PC-3 (cell line): ENCODE measurements at regions not wholly inside any gene's neighbourhood (a gene's known extent, or its start where the extent isn't known, plus 50 kb on each side); places are given as distances from the start of the nearest gene placed in this dataset.

Experiments used
- ATAC-seq: fragments of 200-7000 bp; cut with Tn5 transposase; 2 replicates; pipeline ENCODE4 v1.9.1; 2020; ENCODE audit warnings: mild to moderate bottlenecking, moderate library complexity
- BruUV-seq: library from RNA; stranded (reverse); fragments of 400-500 nt; replicated peaks from 2 replicates; lab custom pipeline; 2021; lab: Mats Ljungman, UMichigan
- CTCF ChIA-PET: fragments of 300-600 bp; sonication (Branson Sonifier 250); formaldehyde crosslinking; loops from one replicate; lab custom pipeline; 2022; ENCODE audit warnings: antibody characterized with exemption; lab: Charles Lee
- POLR2A ChIA-PET: fragments of 300-600 bp; sonication (Branson Sonifier 250); formaldehyde crosslinking; loops from one replicate; lab custom pipeline; 2022; ENCODE audit warnings: antibody characterized with exemption; ENCODE audit not compliant: unreplicated experiment; lab: Charles Lee
- DNase-seq: peaks from one replicate; pipeline ENCODE4 v3.0.0-alpha.2; 2015
- H2AFZ ChIP-seq: fragments of 300-600 bp; sonication (generic); 2 replicates; pipeline ENCODE4 v1.6.0; 2016; ENCODE audit warnings: antibody characterized with exemption, low read length
- H3F3A ChIP-seq: fragments of 300-600 bp; sonication (generic); one replicate; pipeline ENCODE4 v1.6.0; 2017; ENCODE audit warnings: antibody characterized with exemption, low read length, control low read depth, mild to moderate bottlenecking; ENCODE audit not compliant: unreplicated experiment
- H3K27ac ChIP-seq: fragments of 300-600 bp; sonication (generic); 2 replicates; pipeline ENCODE4 v1.5.1; 2016; ENCODE audit warnings: mild to moderate bottlenecking, low read length
- H3K27me3 ChIP-seq: fragments of 300-600 bp; sonication (generic); 2 replicates; pipeline ENCODE4 v1.6.1; 2016; ENCODE audit warnings: low read length, mixed read lengths
- H3K36me3 ChIP-seq: fragments of 300-600 bp; sonication (generic); 2 replicates; pipeline ENCODE4 v1.6.1; 2016; ENCODE audit warnings: low read depth, mixed run types, low read length, mixed read lengths
- H3K4me1 ChIP-seq: fragments of 300-600 bp; sonication (generic); 2 replicates; pipeline ENCODE4 v1.5.1; 2016; ENCODE audit warnings: low read length; ENCODE audit not compliant: insufficient read depth
- H3K4me2 ChIP-seq: fragments of 300-600 bp; sonication (generic); 2 replicates; pipeline ENCODE4 v1.6.0; 2016; ENCODE audit warnings: low read length
- H3K4me3 ChIP-seq: fragments of 300-600 bp; sonication (generic); 2 replicates; pipeline ENCODE4 v1.5.1; 2016; ENCODE audit warnings: mild to moderate bottlenecking, low read length, mixed read lengths
- H3K79me2 ChIP-seq: fragments of 300-600 bp; sonication (generic); 2 replicates; pipeline ENCODE4 v1.6.1; 2017; ENCODE audit warnings: low read length, mixed read lengths
- H3K9ac ChIP-seq: fragments of 300-600 bp; sonication (generic); 2 replicates; pipeline ENCODE4 v1.6.0; 2016; ENCODE audit warnings: mild to moderate bottlenecking, low read length
- H3K9me2 ChIP-seq: fragments of 300-600 bp; sonication (generic); replicated peaks from 2 replicates; pipeline ENCODE4 v1.6.1; 2016; ENCODE audit warnings: mixed run types, low read length, mixed read lengths
- H3K9me3 ChIP-seq: fragments of 300-600 bp; sonication (generic); 2 replicates; pipeline ENCODE4 v1.6.1; 2016; ENCODE audit warnings: low read length, mixed read lengths
- H4K20me1 ChIP-seq: fragments of 300-600 bp; sonication (generic); 2 replicates; pipeline ENCODE4 v1.6.1; 2016; ENCODE audit warnings: low read length, mixed read lengths
- CTCF ChIP-seq: fragments of 300-600 bp; sonication (generic); conservative IDR thresholded peaks from 2 replicates; pipeline ENCODE4 v1.5.1; 2017; ENCODE audit warnings: antibody characterized with exemption, low read depth, mild to moderate bottlenecking, low read length
- EZH2 ChIP-seq: fragments of 300-600 bp; sonication (generic); IDR thresholded peaks from one replicate; pipeline ENCODE4 v1.6.1; 2017; ENCODE audit warnings: antibody characterized with exemption, mild to moderate bottlenecking, low read length; ENCODE audit not compliant: unreplicated experiment
- EZH2phosphoT487 ChIP-seq: fragments of 300-600 bp; sonication (generic); IDR thresholded peaks from 2 replicates; pipeline ENCODE4 v1.6.1; 2018; ENCODE audit warnings: mild to moderate bottlenecking, antibody characterized with exemption, low read length, borderline replicate concordance
- intact Hi-C: fragments of 100-400 bp; cut with micrococcal nuclease; formaldehyde crosslinking; loops from 2 replicates; pipeline ENCODE4 v1.9.0; 2023

DNA sequence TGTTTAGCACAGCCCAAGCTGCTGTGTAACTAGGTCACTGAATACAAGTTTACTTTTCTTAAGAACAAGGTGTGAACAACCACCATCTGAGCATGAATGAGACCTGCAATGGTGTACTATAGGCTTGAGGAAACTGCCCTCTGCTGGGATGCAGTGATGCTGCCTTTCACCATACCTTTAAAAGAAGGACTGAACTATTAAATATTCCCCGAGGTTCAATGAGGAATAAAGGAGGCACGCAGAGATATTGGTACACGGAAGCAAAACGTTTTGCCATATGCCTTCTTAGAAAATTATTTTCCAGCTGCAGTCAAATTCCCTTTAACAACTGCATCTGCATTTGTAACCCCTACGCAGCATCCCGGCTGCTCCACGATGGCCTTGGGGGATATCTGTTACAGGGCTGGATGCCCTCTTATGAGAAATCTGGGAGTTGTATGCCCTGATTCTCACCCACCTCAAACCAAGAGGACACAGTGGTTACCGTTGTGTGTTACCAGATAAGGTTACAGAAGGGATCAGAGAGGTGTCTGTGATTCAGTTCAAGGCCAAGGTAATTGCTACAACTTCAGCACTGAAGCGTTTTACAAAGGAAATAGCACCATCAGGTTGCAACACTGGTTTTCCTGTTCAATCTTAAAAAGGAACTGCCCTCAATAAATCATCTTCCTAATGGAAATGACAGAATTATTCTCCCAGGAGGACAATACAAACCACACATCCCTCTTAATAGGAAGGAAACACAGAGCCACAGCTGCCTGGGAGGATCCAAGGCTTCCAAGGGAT is 470.5 kb downstream of the LTN1 start:
- no peaks in the 10 kb centered on the region for H3K79me2 ChIP-seq
- ATAC-seq (peak; percentile 75), DNase-seq (peak; percentile 54)
- peak overlapping the region; percentile 22 for H2AFZ ChIP-seq
- peak overlapping the region; percentile 38 for H3K27ac ChIP-seq
- no TSS peak for BruUV-seq
- CTCF ChIA-PET: interaction anchor here (0.8 kb wide), 2 partner anchors 186 to 469 kb away, joined by 3 to 4 read pairs; no protein-coding TSS in a partner anchor
- intact Hi-C loops: loop anchor here (1.0 to 5.0 kb wide), 5 partner anchors 160 to 1675 kb away; partner anchors contain the start of gene ADAMTS1
- no peaks in the 10 kb centered on the region for H3K9me2 ChIP-seq
- TF ChIP-seq EZH2phosphoT487 (no peak), EZH2 (no peak), CTCF (peak; percentile 71; the same call in 1 of the 2 replicates)
- no peak overlapping the region for H3K4me3 ChIP-seq
- POLR2A ChIA-PET: no interaction called here
- H3K9me3 ChIP-seq: no peaks in the 10 kb centered on the region
- no peaks in the 10 kb centered on the region for H3K36me3 ChIP-seq
- peak overlapping the region; percentile 26; the same call in 1 of the 2 replicates for H3K9ac ChIP-seq
- H3K4me2 ChIP-seq: no peak overlapping the region
- H3K27me3 ChIP-seq: no peaks in the 10 kb centered on the region
- H3F3A ChIP-seq: no peaks in the 10 kb centered on the region
- H3K4me1 ChIP-seq: peaks cover 18% of the 10 kb centered on the region
- no peaks in the 10 kb centered on the region for H4K20me1 ChIP-seq

DNA sequence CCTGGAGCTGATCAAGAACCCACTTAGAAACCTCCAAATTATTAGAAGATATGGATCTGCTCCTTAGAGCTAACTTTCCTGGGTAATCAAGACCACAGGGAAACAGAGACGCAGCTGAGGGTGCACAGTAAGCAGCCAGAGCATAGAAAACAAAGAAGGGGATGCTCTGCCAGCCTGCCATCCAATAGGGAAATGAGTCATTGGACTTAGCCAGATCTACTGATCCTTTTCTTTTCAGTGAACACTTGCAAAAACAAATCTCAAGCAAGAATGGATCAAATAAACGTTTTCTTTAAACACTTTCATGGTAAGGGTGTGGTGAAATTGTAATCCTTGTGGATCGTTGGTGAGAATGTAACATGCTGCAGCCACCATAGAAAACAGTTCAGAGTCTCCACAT is 474.0 kb downstream of the LTN1 start:
- H2AFZ ChIP-seq: peak overlapping the region; percentile 43
- BruUV-seq: no TSS peak
- no peaks in the 10 kb centered on the region for H3K27me3 ChIP-seq
- H3K4me1 ChIP-seq: peaks cover 20% of the 10 kb centered on the region
- H3K27ac ChIP-seq: peak overlapping the region; percentile 3; the same call in 1 of the 2 replicates
- ATAC-seq (peak; percentile 34; the same call in 1 of the 2 replicates), DNase-seq (no peak)
- intact Hi-C loops: loop anchor here (5.0 kb wide), 1 partner anchor 166 kb away; no protein-coding TSS in a partner anchor
- no peak overlapping the region for H3K4me3 ChIP-seq
- no peaks in the 10 kb centered on the region for H3K9me3 ChIP-seq
- no peak for TF ChIP-seq EZH2
- ChIA-PET POLR2A (no interaction called here), CTCF (interaction anchor here (0.6 kb wide), 1 partner anchor 226 kb away, joined by 3 read pairs; no protein-coding TSS in a partner anchor)
- no peaks in the 10 kb centered on the region for H3K36me3 ChIP-seq
- no peak overlapping the region; the same call in 1 of the 2 replicates for H3K9ac ChIP-seq
- H3K4me2 ChIP-seq: no peak overlapping the region
- H3K9me2 ChIP-seq: no peaks in the 10 kb centered on the region
- H4K20me1 ChIP-seq: no peaks in the 10 kb centered on the region
- H3F3A ChIP-seq: no peaks in the 10 kb centered on the region
- no peaks in the 10 kb centered on the region for H3K79me2 ChIP-seq

DNA sequence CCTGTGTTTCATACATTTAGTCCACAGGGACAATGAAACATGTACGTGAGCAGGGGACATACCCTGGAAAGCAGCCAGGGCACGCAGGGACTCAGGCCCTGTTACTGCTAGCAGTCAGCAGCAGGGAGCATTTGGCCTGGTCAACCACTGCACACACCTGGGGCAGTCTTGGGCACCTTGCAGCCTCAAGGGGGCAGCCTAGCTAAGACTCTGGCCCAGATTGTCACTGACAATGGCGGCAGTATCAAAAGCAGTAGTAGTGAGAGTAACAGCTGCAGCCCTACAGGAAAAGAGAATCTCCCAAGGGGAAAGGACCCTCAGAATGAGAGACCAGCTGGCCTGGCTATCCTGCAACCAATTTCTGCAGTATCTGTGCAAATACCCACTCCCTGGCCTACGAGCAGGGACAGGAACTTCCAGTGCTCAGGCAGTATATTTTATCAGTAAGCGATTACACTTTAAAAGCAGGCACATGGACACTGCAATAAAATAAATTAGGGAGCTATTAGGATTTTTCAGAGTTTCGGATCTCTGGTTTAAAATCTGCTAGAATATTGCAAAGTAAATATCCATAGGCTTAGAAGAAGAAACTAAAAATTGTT is 475.6 kb downstream of the LTN1 start:
- Histone ChIP-seq H4K20me1 (no peaks in the 10 kb centered on the region), H3K36me3 (no peaks in the 10 kb centered on the region), H3K27me3 (no peaks in the 10 kb centered on the region), H3K9ac (peak overlapping the region; percentile 51; the same call in 1 of the 2 replicates), H3K4me3 (no peak overlapping the region), H3K4me2 (no peak overlapping the region), H3K9me3 (no peaks in the 10 kb centered on the region), H3K27ac (peak overlapping the region; percentile 27), H3K9me2 (no peaks in the 10 kb centered on the region), H2AFZ (peak overlapping the region; percentile 64), H3F3A (no peaks in the 10 kb centered on the region), H3K4me1 (peaks cover 13% of the 10 kb centered on the region), H3K79me2 (no peaks in the 10 kb centered on the region)
- ChIA-PET POLR2A (no interaction called here), CTCF (interaction anchor here (0.6 to 1.0 kb wide), 2 partner anchors 113 to 227 kb away, joined by 3 to 5 read pairs; no protein-coding TSS in a partner anchor)
- no TSS peak for BruUV-seq
- intact Hi-C loops: loop anchor here (1.0 to 5.0 kb wide), 2 partner anchors 165 to 228 kb away; no protein-coding TSS in a partner anchor
- ATAC-seq (peak; percentile 94), DNase-seq (peak; percentile 77)
- TF ChIP-seq EZH2: no peak
- TF ChIP-seq CTCF: peak; percentile 91
